ENCODE measurements at regions not wholly inside any gene's neighbourhood (a gene's known extent, or its start where the extent isn't known, plus 50 kb on each side); places are given as distances from the start of the nearest gene placed in this dataset.

- no peak for TF ChIP-seq CLOCK (CRISPR knock-in tag; IDR thresholded peaks at IDR 0.05; ENCODE audit: borderline replicate concordance)
- TF ChIP-seq STAG1 (CRISPR knock-in tag; IDR thresholded peaks at IDR 0.05; ENCODE audit: borderline replicate concordance) = no peak
- TF ChIP-seq REST (IDR thresholded peaks at IDR 0.05; ENCODE audit: borderline replicate concordance) = no peak
- no peak for TF ChIP-seq REST (CRISPR knock-in tag; IDR thresholded peaks at IDR 0.05; ENCODE audit: low read depth)
- no peak for TF ChIP-seq MTA1 (IDR thresholded peaks at IDR 0.05; ENCODE audit: borderline replicate concordance)
- TF ChIP-seq ELF1 (tag; IDR thresholded peaks at IDR 0.05) = no peak
- TF ChIP-seq SETDB1 (IDR thresholded peaks at IDR 0.05; ENCODE audit: low read length) = no peak
Observed at GRCh38 chr3:55207744-55208143, 279.4 kb downstream of the WNT5A start (continued).
